ENCODE measurements at regions not wholly inside any gene's neighbourhood (a gene's known extent, or its start where the extent isn't known, plus 50 kb on each side); places are given as distances from the start of the nearest gene placed in this dataset.

DNA sequence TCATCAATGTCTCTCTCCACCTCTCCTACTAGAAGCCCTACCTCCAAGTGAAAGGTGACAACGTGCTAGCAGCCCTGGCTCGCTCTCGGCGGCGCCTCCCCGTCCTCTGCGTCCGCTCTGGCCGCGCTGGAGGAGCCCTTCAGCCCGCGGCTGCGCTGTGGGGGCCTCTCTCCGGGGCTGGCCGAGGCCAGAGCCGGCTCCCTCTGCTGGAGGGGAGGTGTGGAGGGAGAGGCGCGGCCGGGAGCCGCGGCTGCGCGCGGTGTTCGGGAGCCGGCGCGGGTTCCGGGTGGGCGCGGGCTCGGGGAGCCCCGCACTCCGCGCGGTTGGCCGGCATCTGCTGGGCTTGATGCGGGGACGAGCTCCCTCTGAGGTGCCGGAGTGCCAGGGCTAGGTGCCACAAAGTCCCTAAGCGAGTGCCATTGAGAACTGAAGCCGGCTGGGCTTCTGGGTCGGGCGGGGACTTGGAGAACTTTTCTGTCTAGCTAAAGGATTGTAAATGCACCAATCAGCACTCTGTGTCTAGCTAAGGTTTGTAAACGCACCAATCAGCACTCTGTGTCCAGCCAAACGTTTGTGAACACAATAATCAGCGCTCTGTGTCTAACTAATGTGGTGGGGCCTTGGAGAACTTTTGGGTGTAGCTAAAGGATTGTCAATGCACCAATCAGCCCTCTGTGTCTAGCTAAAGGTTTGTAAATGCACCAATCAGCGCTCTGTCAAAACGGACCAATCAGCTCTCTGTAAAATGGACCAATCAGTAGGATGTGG is 84.8 kb upstream of the ARRDC4 start:
- peak in 1 of 2 donors; percentile 3 for TF ChIP-seq POLR2A (IDR thresholded peaks at IDR 0.05)
- peak in 5 of 12 donors; percentile 4 to 35 (median 35) for TF ChIP-seq CTCF (IDR thresholded peaks at IDR 0.05)

All from heart left ventricle (tissue), 13 donors.